ENCODE measurements at regions not wholly inside any gene's neighbourhood (a gene's known extent, or its start where the extent isn't known, plus 50 kb on each side); places are given as distances from the start of the nearest gene placed in this dataset.

DNA sequence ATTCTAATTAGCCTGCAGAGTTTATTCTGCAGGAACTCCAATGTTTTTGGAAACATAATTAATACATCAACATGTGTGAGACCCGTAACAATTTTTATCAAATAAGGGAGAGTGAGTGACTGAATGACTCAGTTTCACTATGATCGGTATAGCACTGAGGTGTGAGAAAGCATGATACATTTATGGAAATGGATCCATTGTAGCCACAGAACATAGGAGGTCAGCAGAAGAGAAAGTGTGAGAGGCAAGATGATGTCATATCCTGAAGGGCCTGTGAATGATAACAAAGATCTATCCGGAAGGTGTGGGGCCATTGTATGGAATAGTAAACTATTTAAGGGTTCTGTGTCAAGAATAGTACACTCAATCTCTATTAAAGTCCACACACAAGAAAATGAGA is 1406.1 kb upstream of the TENM4 start:
- Histone ChIP-seq H3K36me3 (no peaks in the 10 kb centered on the region), H3K27ac (no peak overlapping the region), H3K4me1 (no peaks in the 10 kb centered on the region), H3K27me3 (no peaks in the 10 kb centered on the region), H3K4me3 (no peak overlapping the region), H3K9me3 (no peaks in the 10 kb centered on the region)
- no peak for TF ChIP-seq POLR2A (IDR thresholded peaks at IDR 0.05)
- TF ChIP-seq, protein P1, sequence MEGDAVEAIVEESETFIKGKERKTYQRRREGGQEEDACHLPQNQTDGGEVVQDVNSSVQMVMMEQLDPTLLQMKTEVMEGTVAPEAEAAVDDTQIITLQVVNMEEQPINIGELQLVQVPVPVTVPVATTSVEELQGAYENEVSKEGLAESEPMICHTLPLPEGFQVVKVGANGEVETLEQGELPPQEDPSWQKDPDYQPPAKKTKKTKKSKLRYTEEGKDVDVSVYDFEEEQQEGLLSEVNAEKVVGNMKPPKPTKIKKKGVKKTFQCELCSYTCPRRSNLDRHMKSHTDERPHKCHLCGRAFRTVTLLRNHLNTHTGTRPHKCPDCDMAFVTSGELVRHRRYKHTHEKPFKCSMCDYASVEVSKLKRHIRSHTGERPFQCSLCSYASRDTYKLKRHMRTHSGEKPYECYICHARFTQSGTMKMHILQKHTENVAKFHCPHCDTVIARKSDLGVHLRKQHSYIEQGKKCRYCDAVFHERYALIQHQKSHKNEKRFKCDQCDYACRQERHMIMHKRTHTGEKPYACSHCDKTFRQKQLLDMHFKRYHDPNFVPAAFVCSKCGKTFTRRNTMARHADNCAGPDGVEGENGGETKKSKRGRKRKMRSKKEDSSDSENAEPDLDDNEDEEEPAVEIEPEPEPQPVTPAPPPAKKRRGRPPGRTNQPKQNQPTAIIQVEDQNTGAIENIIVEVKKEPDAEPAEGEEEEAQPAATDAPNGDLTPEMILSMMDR (IDR thresholded peaks at IDR 0.05): no peak
- no peak for TF ChIP-seq POLR2AphosphoS5 (IDR thresholded peaks at IDR 0.05)
- no peak for TF ChIP-seq EP300 (IDR thresholded peaks at IDR 0.05)
- WGBS, 2 donors: 69 to 92% methylated on average over 3 of the region's 3 CpGs
- intact Hi-C loops (cut with DNase I): no loop called here
- no peak for DNase-seq

DNA sequence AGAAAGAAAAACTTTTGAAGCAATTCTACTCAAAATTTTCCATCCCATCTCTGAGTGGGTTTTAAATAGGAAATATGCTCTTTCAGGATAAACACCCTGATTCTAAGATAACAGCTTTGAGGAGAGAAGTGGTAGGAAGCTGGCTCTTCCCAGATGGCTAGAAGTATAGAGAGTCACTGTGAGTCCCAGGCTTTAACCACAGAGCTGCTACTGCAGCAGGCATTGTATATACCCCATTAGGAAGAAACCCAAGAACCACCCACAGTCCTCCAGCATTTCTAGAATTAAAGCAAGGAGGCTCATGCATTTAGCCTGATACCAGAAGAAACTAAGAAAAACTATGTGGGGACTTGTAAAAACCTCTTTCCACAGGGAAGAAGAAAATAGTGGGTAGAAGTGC is 1405.6 kb upstream of the TENM4 start:
- no peak for DNase-seq
- H3K27me3 ChIP-seq: no peaks in the 10 kb centered on the region
- intact Hi-C loops (cut with DNase I): no loop called here
- no peaks in the 10 kb centered on the region for H3K9me3 ChIP-seq
- H3K27ac ChIP-seq: no peak overlapping the region
- H3K4me3 ChIP-seq: no peak overlapping the region
- H3K36me3 ChIP-seq: no peaks in the 10 kb centered on the region
- no peaks in the 10 kb centered on the region for H3K4me1 ChIP-seq
- TF ChIP-seq EP300 (IDR thresholded peaks at IDR 0.05) (no peak), POLR2A (IDR thresholded peaks at IDR 0.05) (no peak), POLR2AphosphoS5 (IDR thresholded peaks at IDR 0.05) (no peak)
- TF ChIP-seq, protein P1 (IDR thresholded peaks at IDR 0.05): no peak

DNA sequence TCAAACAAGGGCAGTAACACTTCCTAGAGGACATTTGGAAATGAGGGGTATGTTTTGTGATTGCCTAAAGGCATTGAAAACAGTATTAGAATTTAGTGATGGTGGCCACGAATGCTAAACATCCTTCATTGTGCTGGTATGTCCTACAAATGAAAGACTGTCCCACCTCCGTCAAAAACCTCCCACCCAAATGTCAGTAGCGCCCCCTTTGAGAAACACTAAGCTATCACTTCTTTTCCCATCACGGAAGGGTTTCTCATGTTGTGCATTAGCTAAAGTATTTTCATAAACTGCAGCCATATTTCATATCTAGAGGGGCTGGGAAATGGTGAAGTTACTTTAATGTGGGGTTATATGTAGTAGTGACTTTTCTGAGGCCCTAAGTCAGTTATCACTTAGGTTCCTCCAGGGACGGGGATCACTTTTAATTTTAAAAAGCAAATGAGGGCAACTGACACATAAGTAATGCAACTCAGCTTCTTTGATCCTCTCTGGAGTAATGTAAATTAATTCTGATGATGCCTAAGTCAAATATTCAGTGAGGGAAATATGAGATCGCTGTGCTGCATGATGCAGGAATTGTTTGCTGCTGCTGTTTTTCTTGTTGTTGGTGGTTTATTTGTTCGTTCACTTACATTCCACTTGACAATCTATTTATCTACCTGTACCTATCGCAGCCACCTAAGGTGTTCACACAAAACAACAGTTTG is 1403.4 kb upstream of the TENM4 start:
- intact Hi-C loops (cut with DNase I): no loop called here
- no peaks in the 10 kb centered on the region for H3K27me3 ChIP-seq
- H3K9me3 ChIP-seq: no peaks in the 10 kb centered on the region
- no peaks in the 10 kb centered on the region for H3K36me3 ChIP-seq
- TF ChIP-seq POLR2AphosphoS5 (IDR thresholded peaks at IDR 0.05): no peak
- no peak for TF ChIP-seq POLR2A (IDR thresholded peaks at IDR 0.05)
- TF ChIP-seq, protein P1 (IDR thresholded peaks at IDR 0.05): no peak
- TF ChIP-seq EP300 (IDR thresholded peaks at IDR 0.05): no peak
- H3K27ac ChIP-seq: no peak overlapping the region
- no peak for DNase-seq
- H3K4me3 ChIP-seq: no peak overlapping the region
- H3K4me1 ChIP-seq: no peaks in the 10 kb centered on the region
- 86 to 89% methylated on average over 8 of the region's 8 CpGs for WGBS, 2 donors

DNA sequence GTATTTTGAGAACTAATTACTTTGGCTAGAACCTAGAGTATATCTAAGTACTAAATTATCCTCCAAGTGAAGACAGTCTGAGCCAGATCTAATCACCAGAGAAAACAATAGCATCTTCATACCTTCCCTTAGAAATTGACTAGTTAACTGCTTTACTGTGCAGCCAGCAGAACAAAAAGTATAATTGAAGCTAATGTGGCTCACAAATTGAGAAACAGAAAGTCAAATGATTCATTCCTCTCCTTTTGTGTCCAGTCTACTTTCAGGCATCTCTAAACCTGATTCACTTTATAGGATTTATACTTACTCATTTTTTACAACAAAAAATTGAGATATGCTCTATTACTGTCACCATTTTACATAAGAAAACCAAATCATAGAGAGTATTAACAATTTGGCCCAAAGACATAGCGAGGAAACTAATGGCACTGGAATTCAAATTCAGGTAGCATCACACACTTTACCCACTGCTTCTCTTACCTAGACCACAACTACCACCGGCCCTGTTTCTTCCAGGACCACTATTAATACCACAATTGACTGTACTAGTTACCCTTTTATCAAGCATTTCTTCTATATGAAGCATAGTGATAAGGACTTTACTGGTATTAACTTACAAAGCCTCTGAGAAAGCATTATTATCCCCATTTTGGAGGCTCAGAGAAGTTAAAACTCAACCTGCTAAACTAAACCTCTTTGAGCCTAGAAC is 1402.6 kb upstream of the TENM4 start:
- no peaks in the 10 kb centered on the region for H3K36me3 ChIP-seq
- H3K9me3 ChIP-seq: no peaks in the 10 kb centered on the region
- intact Hi-C loops (cut with DNase I): no loop called here
- H3K4me1 ChIP-seq: no peaks in the 10 kb centered on the region
- WGBS, 2 donors: 87 to 91% methylated on average over 2 of the region's 2 CpGs
- no peaks in the 10 kb centered on the region for H3K27me3 ChIP-seq
- no peak for DNase-seq
- H3K4me3 ChIP-seq: no peak overlapping the region
- H3K27ac ChIP-seq: no peak overlapping the region
- TF ChIP-seq POLR2AphosphoS5 (IDR thresholded peaks at IDR 0.05) (no peak), EP300 (IDR thresholded peaks at IDR 0.05) (no peak), POLR2A (IDR thresholded peaks at IDR 0.05) (no peak)
- TF ChIP-seq, protein P1 (IDR thresholded peaks at IDR 0.05): no peak

All from sigmoid colon (tissue), 6 donors.